NCI-H2081 (cell line): ENCODE measurements at regions not wholly inside any gene's neighbourhood (a gene's known extent, or its start where the extent isn't known, plus 50 kb on each side); places are given as distances from the start of the nearest gene placed in this dataset.

Experiments
- DNase-seq, 2 experiments: peaks; one replicate each; lab custom pipeline; 2025; lab: John Stamatoyannopoulos, UW

DNA sequence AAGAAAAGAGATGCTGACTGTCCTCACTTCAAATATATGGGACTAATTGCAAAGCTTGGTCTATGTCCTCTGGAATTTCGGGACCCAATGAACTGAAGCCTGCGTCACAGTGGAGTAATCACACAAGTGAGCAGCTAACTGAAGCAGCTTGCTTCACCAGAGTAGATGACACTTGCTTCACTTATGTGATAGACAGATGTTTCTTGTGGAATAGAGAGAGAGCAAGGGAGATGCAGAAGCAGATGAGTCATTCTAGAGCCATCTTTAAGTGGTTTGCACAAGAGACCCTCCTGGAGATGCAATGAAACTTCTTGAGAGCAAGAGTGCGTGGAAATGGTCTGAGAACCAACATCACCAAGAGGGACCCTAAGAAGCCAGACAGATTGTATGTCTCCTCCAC is 1537.1 kb upstream of the FLRT2 start:
- no peak for DNase-seq

DNA sequence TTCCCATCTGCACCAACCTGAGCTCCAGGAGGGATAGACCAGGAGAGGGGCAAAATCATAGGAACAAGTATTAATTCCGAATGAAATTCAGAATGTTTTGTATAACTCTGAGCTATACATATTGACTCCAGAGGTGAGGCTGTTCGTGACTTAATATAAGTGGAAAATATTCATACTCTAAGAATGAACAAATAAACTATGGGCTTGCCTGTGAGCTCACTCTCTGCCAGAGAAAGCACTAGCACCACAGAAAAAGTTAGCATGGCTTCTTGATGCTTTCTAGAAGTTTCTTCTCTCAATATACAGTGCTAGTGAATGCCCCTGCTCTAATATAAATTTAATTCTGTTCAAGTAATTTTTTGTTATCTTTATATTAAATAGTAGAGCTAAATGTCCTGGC is 1536.4 kb upstream of the FLRT2 start:
- DNase-seq: no peak

DNA sequence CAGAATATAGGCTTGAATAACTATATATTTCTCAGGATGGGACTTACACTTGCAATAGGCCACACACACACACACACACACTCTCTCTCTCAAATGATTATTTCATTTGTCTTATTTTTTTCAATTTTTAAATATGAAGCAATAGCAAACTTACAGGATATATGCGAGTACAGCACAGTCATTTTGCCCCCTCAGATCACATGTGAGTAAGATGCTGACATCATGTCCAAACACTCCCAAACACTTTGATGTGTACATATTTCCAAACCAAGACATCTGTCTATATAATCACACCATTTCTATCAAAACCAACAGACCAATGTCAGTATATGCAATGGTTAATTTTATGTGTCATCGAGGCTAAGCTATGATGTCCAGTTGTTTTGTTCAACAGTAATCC is 1535.9 kb upstream of the FLRT2 start:
- DNase-seq: no peak

DNA sequence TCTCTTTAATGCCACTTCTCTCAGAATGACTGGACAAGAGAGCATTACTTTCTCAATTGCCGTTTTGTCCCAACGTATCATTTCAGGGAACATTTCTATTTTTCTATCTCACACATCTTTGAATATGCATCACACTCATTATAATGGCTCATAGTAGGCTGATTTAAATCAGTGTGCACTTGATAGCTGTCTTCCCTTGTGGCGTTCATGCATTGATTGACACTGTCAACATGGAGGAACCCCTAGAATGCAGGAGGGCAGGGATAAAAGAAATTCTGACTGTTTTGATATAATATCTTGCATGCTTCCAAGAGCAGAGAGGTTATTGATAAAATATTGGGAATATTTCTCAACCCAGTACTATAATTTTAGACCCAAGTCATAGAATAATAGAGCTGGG is 1528.9 kb upstream of the FLRT2 start:
- DNase-seq: no peak

DNA sequence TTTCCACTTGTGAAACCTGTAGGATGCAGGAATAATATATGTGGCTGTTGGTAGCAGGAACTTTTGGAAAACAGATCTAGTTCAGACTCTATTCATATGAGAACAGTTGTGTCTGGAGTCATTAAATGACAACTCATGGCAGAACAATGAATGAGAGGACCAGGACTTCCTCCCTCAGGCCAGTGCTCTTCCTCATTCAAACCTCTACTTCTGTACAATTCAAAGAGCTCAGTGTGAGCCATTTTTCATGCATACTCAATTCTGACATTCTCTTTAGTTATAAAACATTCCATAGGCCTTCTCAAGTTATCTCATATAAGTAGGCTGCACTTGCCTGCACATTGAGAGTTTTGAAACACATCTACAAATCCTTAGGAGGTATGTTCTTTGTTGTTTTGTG is 1526.6 kb upstream of the FLRT2 start:
- DNase-seq: no peak

DNA sequence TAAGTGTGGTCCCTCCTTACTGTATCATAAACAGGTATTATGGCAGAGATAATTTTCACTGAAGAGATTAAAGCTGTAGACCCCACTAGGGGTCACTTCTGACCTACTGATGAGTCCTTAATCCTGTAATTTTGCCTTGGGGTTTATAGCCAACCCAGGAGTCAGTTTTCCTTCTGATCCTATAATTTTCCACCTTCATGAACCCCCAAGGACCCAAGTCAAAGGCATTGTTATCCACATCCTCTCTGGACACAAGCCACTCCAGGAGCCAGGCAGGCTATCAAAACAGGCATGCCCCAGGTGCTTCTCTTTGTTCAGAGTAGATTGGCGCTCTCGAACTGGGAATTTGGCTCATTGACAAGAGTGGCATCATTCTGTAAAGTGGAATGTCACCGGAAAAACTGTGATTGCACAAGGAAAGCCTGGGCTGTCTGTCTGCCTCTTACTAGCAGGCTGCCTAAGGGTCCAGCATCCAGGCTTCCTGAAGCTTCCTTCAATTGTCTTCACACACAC is 1523.2 kb upstream of the FLRT2 start:
- peak; percentile 75 to 95 for DNase-seq

DNA sequence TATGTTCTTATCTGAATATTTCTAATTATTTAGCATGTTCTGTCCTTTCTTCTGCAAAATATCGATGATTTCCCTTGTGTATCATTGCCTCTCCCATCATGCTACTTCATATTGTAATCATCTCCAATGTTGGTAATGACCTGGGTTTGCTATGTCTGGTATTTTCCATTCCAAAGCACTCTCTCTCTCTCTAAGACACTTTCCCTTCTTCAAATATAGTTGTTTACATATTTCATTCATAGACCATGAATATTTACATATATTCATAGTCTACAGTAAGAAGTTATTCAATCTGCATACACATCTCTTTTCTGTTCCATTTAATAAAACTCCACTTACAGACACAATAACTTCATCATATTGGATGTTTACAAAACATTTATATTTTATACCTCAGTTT is 1516.5 kb upstream of the FLRT2 start:
- DNase-seq: no peak

DNA sequence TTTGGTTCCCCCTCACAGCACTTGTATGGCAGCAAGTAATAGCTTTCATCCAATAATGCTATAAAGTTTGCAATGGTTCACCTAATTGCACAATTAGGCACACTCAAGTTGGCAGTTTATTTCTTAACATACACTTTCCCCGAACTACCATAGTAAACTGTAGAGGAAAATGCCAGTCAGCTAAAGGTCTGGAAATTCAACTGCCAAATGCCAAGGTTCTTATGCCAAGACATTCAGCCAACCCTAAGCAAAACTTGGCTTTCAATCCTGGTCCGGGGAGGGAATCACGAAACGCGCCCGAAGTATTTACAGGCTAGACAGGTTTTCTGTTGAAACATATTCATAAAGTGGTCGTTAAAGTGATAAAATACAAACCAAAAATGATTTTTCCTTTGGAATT is 1512.4 kb upstream of the FLRT2 start:
- no peak for DNase-seq

DNA sequence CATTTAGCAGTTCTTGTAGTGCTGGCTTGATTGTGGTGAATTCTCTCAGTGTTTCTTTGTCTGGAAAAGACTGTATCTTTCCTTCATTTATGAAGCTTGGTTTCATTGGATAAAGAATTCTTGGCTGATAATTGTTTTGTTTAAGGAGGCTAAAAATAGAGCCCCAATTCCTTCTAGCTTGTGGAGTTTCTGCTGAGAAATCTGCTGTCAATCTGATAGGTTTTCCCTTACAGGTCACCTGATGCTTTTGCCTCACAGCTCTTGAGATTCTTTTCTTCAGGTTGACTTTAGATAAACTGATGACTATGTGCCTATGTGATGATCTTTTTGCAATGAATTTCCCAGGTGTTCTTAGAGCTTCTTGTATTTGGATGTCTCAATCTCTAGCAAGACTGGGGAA is 1508.5 kb upstream of the FLRT2 start:
- no peak for DNase-seq

DNA sequence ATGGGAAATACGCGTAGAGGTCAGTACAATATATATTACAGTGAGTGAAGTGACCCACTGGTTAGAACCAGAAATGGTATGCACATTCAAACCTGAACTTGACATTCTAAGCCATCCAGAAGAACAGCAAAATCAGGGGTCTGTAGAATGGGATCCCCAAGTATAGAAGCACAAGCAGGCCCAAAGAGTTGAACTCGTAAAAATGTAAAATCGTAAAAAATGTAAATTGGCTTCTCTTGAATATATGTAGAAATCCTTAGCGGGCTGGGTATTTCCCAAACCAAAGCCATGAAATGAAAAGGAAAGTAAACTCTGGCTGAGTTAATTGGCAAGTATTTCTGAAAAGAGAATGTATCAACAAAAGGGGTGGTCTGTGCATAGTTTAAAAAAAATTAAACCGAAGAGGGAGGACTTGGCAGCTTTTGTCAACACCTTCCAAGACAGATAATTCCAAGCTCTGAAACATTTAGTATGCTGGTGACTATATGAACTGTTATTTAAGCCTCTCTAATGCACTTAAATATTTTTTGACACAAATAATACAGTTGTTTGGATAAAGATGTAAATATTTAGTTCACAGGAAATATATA is 1505.6 kb upstream of the FLRT2 start:
- DNase-seq: no peak

DNA sequence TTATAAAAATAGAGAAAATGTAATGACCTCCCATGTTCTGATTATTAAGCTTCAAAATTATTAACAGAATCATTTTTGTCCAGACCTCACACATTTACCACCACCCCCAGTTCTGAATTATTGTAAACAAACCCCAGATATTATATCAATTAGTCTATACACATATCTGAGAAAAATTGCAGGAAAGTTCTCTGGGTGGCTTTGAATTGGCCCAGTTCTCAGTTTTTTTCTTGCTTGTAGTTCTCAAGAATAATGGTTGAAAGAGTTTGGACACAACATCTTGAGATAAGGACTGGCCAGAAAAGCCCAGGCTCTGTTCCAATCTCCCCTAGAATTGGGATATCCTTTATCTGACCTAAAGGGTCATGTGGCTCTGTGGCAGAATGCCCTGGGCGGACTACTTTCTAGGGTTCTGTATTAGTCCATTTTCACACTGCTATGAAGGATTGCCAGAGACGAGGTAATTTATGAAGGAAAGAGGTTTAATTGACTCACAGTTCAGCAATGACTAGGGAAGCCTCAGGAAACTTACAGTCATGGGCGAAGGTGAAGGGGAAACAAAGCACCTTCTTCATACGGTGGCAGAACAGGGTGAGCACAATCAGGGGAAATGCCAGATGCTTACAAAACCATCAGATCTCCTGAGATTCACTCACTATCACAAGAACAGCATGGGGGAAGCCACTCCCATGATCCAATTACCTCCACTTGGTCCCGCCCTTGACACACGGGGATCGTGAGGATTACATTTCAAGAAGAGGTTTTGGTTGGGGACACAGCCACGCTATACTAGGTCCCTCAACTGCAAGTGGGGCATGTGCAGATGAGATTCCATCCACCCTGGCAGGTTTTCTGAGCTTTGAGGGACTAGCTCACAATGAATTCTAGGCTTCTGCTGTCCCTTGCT is 1504.6 kb upstream of the FLRT2 start:
- no peak for DNase-seq

DNA sequence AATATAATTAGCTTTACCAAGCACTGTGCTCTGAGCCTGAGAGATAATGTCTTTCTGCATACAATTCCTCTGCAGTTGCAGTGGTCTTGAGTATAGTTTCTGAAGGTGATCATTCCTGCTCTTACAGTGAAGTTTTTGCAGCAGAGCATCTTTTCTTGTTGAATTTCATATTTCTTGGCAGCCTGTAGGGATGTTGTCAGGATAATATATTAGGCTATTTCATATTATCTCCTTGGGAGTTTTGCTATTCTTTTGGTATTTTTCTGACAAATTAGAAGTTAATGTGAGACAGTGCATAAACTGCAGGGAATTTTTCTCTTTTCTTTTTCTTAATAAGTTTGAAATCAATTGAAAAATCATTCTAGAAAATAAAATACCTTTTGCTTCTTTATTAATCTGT is 1502.6 kb upstream of the FLRT2 start:
- DNase-seq: no peak

DNA sequence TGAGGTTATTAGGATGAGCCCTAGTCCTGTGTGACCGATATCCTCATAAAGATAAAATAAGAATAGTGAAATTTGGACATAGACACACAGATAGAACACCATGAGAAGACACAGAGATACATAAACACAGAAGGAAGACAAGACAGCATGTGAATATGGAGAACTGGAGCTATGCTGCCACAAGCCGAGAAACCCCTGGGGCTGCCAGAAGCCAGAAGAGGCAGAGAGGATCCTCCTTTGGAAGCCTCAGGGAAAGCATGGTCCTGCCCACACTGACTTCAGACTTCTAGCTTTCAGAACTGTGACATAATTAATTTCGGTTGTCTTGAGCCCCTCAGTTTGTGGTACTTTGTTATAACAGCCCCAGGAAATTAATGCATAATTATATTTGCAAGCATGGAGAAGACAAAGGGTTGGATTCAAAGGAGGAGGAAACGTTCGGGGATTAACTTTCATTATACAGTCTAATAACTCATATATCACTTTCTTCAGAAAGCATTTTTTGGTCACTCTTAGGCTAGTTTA is 1501.8 kb upstream of the FLRT2 start:
- no peak for DNase-seq

DNA sequence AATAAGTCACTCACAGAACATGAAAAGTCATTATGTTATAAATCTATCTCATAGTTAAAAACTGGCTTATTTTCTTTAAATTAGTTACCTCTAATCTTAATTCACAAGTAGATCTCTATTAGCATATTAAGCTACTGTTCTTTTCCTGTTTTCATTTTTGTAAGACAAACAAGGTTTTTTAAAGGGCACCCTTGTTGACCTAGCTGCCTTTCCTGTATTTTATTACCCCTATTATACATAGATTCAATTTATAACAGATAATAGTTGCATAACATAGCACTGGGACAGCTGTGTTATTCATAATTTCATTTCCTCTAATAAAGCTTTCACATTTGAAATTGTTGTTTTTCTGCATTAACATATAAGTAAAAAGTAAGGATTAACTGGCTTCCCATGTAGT is 1500.7 kb upstream of the FLRT2 start:
- no peak for DNase-seq

DNA sequence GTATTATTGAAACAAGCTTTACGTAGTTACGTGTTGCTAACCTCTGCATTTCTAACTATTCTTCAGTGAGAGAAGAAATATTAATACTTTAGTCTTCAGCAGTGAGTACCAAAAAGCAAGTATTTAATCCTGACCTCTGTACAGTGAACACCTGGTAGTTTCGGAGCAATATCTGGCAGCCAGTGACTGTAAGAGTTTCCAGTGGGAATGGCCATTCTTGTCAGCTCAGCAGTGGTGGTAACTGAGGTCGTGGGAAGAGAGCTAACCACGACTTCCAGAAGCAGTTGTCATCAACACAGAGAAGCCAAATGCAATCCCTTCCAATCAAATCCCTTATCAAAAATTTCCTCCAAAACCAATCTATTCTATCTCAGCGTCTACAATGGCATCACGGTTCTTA is 1500.2 kb upstream of the FLRT2 start:
- no peak for DNase-seq

DNA sequence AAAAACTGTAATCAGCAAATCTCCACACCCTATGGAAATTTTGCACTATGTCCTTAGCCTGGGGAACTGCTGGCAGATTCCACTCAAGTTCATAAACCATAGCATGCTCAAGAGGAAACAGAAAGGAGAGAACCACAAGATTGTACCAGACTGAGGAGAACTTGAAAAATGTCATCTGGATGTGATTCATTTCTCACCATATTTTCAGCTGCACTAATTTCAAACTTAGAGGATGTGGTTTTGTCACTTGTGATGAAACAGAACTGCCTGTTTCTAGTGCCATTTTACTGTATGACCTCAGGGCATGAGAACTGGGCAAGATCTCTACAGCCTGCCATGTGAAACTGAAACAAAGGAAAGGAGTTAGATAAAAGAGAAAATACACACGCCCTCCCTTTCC is 1493.1 kb upstream of the FLRT2 start:
- DNase-seq: no peak

DNA sequence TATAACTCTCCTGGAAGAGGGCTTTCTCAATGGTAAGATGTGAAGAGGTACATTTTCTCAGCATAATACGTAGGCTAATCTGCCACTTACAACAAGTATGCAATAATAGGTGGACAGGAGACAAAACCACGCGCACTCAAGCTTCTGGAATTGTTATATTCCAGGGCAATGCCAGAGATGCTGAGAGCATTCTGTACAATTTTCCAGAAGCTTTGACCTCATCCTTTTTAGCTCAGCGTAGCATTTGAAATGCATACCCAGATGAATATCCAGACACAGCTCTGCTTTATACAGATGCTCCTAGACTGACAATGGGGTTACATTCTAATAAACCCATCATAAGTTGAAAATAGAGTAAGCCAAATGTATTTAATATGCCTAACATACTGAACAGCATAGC is 1492.4 kb upstream of the FLRT2 start:
- DNase-seq: no peak

DNA sequence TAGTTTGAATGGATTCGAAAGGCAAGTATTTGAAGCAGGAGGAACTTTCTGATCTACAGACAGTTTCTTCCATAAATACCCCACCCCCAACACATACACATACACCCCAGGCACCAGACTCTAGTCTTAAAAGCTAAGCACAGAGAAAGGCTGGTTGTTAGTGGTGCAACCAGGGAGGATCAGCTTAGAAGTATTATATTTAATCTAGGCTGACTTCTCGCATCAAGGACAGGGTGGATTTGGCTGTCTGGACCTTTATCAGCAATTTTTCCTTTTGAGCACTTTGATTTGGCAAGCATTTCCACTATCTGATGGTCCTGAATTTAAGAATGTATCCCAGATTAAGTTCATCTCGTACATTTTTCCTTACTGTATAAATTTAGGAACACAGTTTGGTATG is 1489.8 kb upstream of the FLRT2 start:
- DNase-seq: no peak

DNA sequence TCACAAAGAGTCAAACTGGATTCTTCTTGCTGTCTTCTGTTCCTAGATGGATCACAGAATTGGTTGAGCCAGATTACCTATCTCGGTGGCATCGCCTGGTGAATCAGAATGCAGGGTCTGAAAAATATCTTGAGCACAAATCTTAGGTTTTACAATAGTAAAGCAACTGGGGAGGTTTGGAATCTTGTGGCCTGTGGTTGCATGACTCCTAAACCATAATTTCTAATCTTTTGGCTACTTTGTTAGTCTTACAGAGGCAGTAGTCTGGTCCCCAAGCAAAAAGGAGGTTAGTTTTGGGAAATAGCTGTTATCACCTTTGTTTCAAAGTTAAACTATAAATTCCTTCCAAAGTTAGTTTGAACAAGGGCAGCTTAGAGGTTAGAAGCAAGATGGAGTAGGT is 1488.5 kb upstream of the FLRT2 start:
- DNase-seq: no peak

DNA sequence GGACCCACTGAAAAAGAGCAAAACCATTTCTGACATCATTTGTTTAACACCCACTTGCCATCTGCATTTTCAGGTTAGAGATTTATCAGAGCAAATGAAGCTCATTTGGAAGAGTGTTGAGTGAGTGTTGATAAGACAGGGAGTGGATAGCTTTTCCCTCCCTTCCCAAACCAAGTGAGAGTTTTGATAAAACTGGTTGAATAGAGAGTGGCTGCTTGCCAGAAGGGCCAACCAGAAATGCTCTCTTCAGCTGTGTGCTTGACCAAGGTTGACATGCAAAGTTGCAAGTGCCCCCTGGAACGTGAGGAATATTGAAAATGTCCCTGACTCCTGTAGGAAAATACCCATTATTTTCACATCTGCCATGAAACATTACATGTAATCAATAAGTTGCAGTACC is 1487.0 kb upstream of the FLRT2 start:
- no peak for DNase-seq

DNA sequence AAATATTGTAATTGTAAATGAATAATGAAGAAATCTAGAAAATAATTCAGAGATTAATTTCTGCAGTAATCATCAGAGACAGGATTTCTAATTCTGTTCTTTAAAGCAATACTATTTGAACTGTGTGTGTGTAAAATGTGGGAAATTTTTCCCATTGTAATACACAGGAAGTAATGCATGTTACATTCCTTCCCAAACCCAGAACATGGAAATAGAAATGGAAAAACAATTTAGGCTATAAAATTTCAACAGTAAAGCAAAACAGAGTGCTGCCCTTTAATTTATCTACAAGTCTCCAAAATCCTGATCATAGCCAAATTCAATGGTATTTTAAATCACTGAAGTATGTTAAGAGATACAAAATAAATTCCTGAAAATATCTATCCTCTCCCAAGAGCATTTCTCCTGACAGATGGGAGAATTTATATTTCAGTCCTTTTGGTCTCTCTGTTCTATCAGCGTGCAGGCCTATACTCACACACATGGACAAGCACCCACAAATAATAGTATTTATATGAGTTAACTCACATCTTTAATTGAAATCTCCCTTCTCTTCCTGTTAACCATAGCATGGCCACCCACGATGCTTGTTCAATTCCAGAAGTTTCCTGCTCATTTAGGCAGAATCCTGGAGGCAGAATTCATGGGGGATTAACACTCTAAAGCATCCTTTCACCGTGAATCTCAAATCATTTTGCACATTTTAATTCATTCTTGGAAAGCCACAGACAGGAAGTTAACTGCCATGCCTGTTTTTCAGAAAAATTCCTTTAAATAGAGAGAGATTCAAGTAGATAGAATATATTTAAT is 1465.4 kb upstream of the FLRT2 start:
- no peak for DNase-seq

DNA sequence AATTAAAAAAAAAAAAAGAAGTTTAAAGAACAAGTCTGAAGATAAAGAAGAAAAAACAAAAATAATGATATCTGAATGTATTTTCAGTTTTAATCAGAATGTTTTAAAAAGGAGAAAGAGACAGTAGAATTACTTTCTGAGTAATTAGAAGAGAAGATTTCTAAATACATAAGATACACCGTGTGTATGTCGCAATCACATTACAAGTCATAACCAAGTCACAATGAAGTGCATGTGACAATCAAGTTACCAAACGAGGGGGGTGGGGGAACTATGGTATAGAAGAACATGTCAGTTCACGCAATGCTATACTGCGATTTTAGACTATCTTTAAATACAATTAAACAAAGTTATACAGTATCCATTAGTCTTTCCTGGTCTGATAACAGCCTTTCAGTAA is 1464.1 kb upstream of the FLRT2 start:
- no peak for DNase-seq

DNA sequence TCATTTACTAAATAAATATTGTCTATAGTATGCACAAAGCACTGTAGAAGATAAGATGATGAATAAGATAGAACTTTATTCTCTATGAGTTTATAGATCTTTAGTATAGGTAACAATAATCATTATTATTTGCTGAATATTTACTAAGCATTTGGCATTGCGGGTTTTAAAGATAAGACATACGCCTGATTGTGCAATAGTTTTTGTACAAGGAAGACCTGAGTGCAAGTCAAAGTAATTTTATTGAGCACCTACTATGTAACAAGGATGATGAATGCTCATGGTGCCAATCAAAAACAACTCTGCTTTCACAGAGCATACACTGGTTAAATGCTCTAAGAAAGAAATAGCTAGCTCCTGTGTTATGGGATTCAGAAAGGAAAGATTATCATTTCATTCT is 1461.7 kb upstream of the FLRT2 start:
- no peak for DNase-seq
